ENCODE measurements at regions not wholly inside any gene's neighbourhood (a gene's known extent, or its start where the extent isn't known, plus 50 kb on each side); places are given as distances from the start of the nearest gene placed in this dataset.

DNA sequence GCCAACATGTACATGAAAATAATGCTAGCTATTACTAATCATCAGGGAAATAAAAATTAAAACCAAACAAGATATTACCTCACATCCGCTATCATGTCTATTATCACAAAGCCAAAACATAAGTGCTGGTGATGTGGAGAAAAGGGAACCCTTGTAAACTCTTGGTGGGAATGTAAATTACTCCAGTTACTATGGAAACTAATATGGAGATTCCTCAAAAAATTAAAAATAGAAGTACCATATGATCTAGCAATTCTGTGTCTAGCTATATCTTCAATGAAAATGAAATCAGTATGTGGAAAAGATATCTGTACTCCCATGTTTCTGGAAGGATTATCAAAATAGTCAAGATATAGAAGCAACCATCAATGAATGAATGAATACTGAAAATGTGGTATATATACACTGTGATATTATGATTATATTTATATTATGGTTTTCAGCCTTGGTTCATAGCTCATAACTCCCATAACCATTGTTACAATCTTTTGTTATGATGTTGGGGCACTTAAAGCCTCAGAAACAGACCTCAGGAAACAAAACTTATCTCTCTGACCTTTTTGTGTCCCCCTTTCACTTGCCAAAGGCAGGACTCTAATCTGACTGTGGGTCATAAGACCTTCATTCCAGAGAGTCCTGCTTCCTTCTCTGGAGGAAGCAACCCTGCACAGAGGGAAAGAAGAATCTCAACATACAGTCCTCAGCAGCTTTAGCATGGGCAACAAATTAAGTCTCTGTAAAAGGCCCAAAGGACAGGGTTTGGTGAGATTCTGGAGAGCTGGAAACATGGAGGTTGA, 933.2 kb downstream of the ADGRL3 start:
- DNase-seq (ENCODE audit: low read depth), result no peak

GRCh38 chr4:62131049-62131448, 930.9 kb downstream of the ADGRL3 start:
- DNase-seq (ENCODE audit: low read depth), result no peak

GRCh38 chr4:62130637-62131036, 930.5 kb downstream of the ADGRL3 start:
- no peak for DNase-seq (ENCODE audit: low read depth)

DNA sequence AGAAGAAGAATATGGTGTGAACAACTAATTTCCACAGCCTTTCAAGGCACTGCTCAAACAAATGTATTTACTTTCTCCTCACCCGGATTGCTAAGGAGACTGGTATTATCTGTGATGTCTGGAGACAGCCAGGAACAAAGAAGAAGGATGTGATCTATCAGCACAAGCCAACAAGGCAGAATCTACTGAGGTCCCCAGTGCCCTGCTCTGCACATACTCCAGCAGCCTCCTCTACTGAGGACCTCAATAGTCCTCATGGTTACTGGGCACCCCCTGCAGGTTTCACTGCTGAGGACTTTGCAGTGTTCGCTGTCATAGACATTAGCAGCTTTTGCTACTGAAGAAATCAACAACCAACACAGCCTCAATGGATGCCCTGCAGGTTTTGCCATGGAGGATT, 930.1 kb downstream of the ADGRL3 start:
- DNase-seq (ENCODE audit: low read depth), result no peak
